Vagina (tissue), 2 donors: ENCODE measurements at regions not wholly inside any gene's neighbourhood (a gene's known extent, or its start where the extent isn't known, plus 50 kb on each side); places are given as distances from the start of the nearest gene placed in this dataset.

Experiments used
- CTCF ChIP-seq, 3 experiments: fragments of 450-650 bp in 2 of 3; fragments of 200-600 bp in 1 of 3; sonication (generic) in 1 of 3; IDR thresholded peaks; one replicate each; pipeline ENCODE4 v1.5.1; 2017 to 2019; ENCODE audit warnings: antibody characterized with exemption in 3 of 3, mild to moderate bottlenecking in 2 of 3, moderate library complexity in 2 of 3
- POLR2A ChIP-seq, 2 donors: fragments of 450-650 bp; IDR thresholded peaks; one replicate each; pipeline ENCODE4 v1.6.1; 2017; ENCODE audit warnings: antibody characterized with exemption in 2 of 2, mild to moderate bottlenecking in 2 of 2, moderate library complexity in 2 of 2
- POLR2AphosphoS5 ChIP-seq, 2 donors: sonication (generic); formaldehyde crosslinking; IDR thresholded peaks; one replicate each; pipeline ENCODE4 v1.9.0; 2017; ENCODE audit warnings: antibody characterized with exemption in 2 of 2, mild to moderate bottlenecking in 2 of 2, low read depth in 1 of 2; ENCODE audit not compliant: insufficient read depth in 1 of 2

- TF ChIP-seq CTCF (IDR thresholded peaks at IDR 0.05), result no peak
- TF ChIP-seq POLR2AphosphoS5 (IDR thresholded peaks at IDR 0.05; ENCODE audit: insufficient read depth in 1 of 2, low read depth in 1 of 2), result no peak
- TF ChIP-seq POLR2A (IDR thresholded peaks at IDR 0.05), result no peak
Observed at GRCh38 chr14:28020112-28020511, 746.5 kb upstream of the FOXG1 start.
